ENCODE measurements at regions not wholly inside any gene's neighbourhood (a gene's known extent, or its start where the extent isn't known, plus 50 kb on each side); places are given as distances from the start of the nearest gene placed in this dataset.

DNA sequence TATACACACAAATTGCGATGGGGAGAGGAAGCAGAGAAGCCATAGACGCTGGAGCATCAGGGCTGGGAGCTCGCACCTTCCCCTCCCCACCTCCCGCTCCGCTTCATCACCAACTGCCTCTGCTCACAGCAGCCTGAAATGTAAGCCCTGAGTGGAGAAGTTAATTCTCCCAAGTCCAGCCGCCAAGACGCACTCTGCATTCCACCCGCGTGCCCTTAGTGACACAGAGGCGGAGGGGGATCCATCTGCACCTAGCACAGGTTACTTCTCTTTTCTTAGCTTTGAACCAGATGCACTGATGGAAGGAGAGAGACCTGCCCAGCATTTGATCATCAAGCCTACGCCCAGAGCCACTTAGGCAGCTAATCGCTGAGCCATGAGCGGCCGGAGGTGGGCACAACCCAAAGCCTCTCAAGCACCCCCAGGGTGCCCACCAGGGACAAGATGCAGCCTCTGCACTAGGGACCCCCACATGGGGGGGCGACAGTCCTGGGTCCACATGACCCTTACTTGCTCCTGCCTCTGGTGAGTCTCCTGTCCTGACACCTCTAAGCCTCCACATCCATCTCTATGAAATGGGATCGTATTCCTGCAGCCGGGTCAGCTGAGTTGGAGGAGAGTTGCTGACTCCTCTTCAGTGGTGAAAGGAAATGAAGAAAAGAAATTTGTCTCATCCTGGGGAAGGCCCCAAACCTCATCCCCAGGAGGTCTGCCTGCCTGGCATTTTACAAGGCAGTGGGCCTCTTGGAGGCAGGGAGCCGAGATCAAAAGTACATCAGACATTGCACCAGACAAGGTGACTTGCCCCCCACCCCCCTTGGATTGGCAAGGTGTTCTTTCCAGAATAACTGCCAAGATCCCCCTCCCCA lies 316.2 kb downstream of the MATN1 start:
- no peak for TF ChIP-seq EP300 (IDR thresholded peaks at IDR 0.05)
- no peak for TF ChIP-seq POLR2AphosphoS5 (IDR thresholded peaks at IDR 0.05)
- no peak for TF ChIP-seq POLR2A (IDR thresholded peaks at IDR 0.05; ENCODE audit: low read depth)
- TF ChIP-seq, protein P1, sequence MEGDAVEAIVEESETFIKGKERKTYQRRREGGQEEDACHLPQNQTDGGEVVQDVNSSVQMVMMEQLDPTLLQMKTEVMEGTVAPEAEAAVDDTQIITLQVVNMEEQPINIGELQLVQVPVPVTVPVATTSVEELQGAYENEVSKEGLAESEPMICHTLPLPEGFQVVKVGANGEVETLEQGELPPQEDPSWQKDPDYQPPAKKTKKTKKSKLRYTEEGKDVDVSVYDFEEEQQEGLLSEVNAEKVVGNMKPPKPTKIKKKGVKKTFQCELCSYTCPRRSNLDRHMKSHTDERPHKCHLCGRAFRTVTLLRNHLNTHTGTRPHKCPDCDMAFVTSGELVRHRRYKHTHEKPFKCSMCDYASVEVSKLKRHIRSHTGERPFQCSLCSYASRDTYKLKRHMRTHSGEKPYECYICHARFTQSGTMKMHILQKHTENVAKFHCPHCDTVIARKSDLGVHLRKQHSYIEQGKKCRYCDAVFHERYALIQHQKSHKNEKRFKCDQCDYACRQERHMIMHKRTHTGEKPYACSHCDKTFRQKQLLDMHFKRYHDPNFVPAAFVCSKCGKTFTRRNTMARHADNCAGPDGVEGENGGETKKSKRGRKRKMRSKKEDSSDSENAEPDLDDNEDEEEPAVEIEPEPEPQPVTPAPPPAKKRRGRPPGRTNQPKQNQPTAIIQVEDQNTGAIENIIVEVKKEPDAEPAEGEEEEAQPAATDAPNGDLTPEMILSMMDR (IDR thresholded peaks at IDR 0.05), result no peak
- H3K9me3 ChIP-seq, result no peaks in the 10 kb centered on the region
- no peaks in the 10 kb centered on the region for H3K36me3 ChIP-seq
- intact Hi-C loops (cut with DNase I), result no loop called here
- 47% methylated on average over 16 of the region's 18 CpGs for WGBS
- H3K27me3 ChIP-seq, result peaks cover 0 to 51% (median 0%) of the 10 kb centered on the region in 4 donors
- H3K27ac ChIP-seq (replicated peaks in 1 of 4), result no peak overlapping the region
- H3K4me3 ChIP-seq, result no peak overlapping the region
- DNase-seq (ENCODE audit: extremely low spot score), result peak; percentile 84
- H3K4me1 ChIP-seq, result no peaks in the 10 kb centered on the region

DNA sequence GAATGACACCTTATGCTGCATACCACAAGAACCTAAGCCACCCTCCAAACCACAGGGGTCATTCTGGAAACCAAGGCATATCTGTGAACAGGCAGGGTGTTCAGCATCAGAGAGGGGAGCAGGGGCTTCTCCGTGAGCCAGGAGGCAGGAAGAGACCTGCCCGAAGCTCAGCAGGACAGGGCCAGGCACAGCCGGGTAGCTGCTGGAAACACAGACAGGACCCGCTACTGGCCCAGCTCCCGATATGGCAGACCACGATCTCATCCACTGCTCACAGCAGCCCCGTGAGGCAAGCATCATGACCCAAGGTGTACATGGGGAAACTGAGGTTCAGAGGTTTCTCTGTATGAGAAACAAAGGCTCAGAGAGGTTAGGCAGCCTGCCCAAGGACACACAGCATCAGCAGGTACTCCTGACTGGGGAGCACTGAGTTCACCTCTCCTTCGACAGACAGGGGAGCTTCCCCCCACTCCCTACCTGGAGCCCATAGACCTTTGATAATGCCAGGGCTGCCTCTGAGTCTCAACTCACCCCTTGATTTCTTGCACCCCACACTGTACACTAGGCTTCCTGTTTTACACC lies 317.7 kb downstream of the MATN1 start:
- intact Hi-C loops (cut with DNase I), result no loop called here
- Histone ChIP-seq H3K4me1 (no peaks in the 10 kb centered on the region), H3K27ac (replicated peaks in 1 of 4) (no peak overlapping the region), H3K9me3 (no peaks in the 10 kb centered on the region), H3K27me3 (peaks cover 0 to 42% (median 0%) of the 10 kb centered on the region in 4 donors), H3K4me3 (no peak overlapping the region), H3K36me3 (no peaks in the 10 kb centered on the region)
- WGBS, result 90% methylated on average over 2 of the region's 8 CpGs
- DNase-seq (ENCODE audit: extremely low spot score), result peak; percentile 24
- TF ChIP-seq, protein P1 (IDR thresholded peaks at IDR 0.05), result no peak
- TF ChIP-seq EP300 (IDR thresholded peaks at IDR 0.05) (no peak), POLR2AphosphoS5 (IDR thresholded peaks at IDR 0.05) (no peak), POLR2A (IDR thresholded peaks at IDR 0.05; ENCODE audit: low read depth) (no peak)

DNA sequence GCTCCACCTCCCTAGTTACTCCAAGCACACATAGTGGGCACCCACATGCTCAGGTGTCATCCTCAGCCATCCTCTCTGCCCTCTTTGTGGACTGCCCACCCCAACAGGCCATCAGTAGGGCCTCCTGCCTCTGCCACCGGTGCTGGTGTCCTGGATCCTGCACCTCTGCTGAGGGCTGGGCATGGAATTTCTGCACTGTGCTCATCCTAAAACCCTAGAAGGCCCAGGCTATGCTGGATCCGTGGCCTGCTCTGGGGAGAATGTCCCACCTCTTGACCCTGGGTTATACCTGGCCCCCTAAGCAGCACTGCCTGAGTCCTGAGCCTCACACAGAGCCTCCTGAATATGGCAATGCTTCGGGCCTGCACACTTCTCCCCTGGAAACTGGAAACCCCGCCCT lies 318.3 kb downstream of the MATN1 start:
- intact Hi-C loops (cut with DNase I), result no loop called here
- no peaks in the 10 kb centered on the region for H3K9me3 ChIP-seq
- no peak for TF ChIP-seq POLR2AphosphoS5 (IDR thresholded peaks at IDR 0.05)
- TF ChIP-seq, protein P1 (IDR thresholded peaks at IDR 0.05), result no peak
- TF ChIP-seq EP300 (IDR thresholded peaks at IDR 0.05), result no peak
- H3K4me1 ChIP-seq, result no peaks in the 10 kb centered on the region
- peaks cover 0 to 38% (median 0%) of the 10 kb centered on the region in 4 donors for H3K27me3 ChIP-seq
- H3K36me3 ChIP-seq, result no peaks in the 10 kb centered on the region
- DNase-seq (ENCODE audit: extremely low spot score), result peak; percentile 83
- 69% methylated on average over 4 of the region's 4 CpGs for WGBS
- no peak overlapping the region for H3K27ac ChIP-seq (replicated peaks in 1 of 4)
- no peak overlapping the region for H3K4me3 ChIP-seq

DNA sequence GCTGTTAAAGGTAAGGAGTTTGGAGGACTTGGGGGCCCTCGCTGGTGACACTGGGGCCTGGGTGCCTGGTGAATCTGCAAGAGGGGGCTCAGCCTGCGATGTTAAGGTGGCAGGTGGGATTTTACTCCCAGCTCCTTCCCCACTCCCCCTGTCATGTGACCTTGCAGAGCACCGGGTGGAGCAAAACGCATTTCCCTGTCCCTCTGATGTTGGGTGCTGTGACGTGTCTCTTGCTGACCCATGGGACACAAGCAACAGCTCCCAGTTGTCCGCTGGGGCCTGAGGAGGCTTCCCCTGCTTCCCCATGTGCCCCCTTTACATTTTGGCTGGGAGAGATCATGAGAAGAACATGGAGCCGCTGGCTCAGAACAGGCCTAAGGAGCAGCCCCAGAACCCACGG lies 319.0 kb downstream of the MATN1 start:
- no peak overlapping the region for H3K27ac ChIP-seq (replicated peaks in 1 of 4)
- WGBS, result 77% methylated on average over 8 of the region's 8 CpGs
- no peaks in the 10 kb centered on the region for H3K9me3 ChIP-seq
- no peaks in the 10 kb centered on the region for H3K4me1 ChIP-seq
- H3K27me3 ChIP-seq, result peaks cover 0 to 31% (median 0%) of the 10 kb centered on the region in 4 donors
- intact Hi-C loops (cut with DNase I), result no loop called here
- no peak for TF ChIP-seq EP300 (IDR thresholded peaks at IDR 0.05)
- TF ChIP-seq POLR2A (IDR thresholded peaks at IDR 0.05; ENCODE audit: low read depth), result no peak
- no peak for TF ChIP-seq POLR2AphosphoS5 (IDR thresholded peaks at IDR 0.05)
- H3K36me3 ChIP-seq, result no peaks in the 10 kb centered on the region
- DNase-seq (ENCODE audit: extremely low spot score), result no peak
- H3K4me3 ChIP-seq, result no peak overlapping the region

DNA sequence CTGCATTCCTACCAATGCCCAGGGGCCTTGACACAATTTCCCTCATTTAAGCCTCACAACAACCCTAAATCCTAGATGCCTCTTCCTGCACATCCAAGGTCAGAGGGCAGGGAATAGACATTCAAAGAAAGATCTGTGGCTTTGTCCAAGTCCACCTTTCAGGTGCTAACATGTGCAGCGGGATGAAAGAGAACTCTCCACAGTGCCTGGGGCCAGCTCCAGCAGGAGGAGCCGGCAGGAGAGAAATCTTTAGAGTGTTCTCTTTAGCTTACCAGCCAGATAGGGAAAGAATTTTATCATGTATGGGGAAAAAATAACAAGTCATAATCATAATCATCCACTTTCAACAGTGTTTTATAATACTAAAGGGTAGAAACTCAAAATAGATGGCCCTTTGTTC lies 319.7 kb downstream of the MATN1 start:
- H3K27ac ChIP-seq (replicated peaks in 1 of 4), result no peak overlapping the region
- WGBS, result 72% methylated on average over 2 of the region's 2 CpGs
- no peaks in the 10 kb centered on the region for H3K9me3 ChIP-seq
- no peaks in the 10 kb centered on the region for H3K4me1 ChIP-seq
- intact Hi-C loops (cut with DNase I), result no loop called here
- H3K36me3 ChIP-seq, result no peaks in the 10 kb centered on the region
- TF ChIP-seq POLR2AphosphoS5 (IDR thresholded peaks at IDR 0.05), result no peak
- no peak for TF ChIP-seq EP300 (IDR thresholded peaks at IDR 0.05)
- no peak for TF ChIP-seq POLR2A (IDR thresholded peaks at IDR 0.05; ENCODE audit: low read depth)
- TF ChIP-seq, protein P1 (IDR thresholded peaks at IDR 0.05), result no peak
- peaks cover 0 to 27% (median 0%) of the 10 kb centered on the region in 4 donors for H3K27me3 ChIP-seq
- no peak overlapping the region for H3K4me3 ChIP-seq
- no peak for DNase-seq (ENCODE audit: extremely low spot score)

Data from esophagus muscularis mucosa (tissue), 4 donors.